Testis (tissue), 2 donors: ENCODE measurements at regions not wholly inside any gene's neighbourhood (a gene's known extent, or its start where the extent isn't known, plus 50 kb on each side); places are given as distances from the start of the nearest gene placed in this dataset.

Experiments
- CTCF ChIP-seq, 3 experiments: fragments of 450-650 bp in 2 of 3; fragments of 200-600 bp in 1 of 3; sonication (generic) in 1 of 3; IDR thresholded peaks; one replicate each; pipeline ENCODE4 v1.5.1; 2016 to 2019; ENCODE audit warnings: antibody characterized with exemption in 3 of 3, mild to moderate bottlenecking in 2 of 3, moderate library complexity in 1 of 3
- POLR2A ChIP-seq: fragments of 450-650 bp; IDR thresholded peaks from one replicate; pipeline ENCODE4 v1.6.1; 2017; ENCODE audit warnings: antibody characterized with exemption, mild to moderate bottlenecking, moderate library complexity

DNA sequence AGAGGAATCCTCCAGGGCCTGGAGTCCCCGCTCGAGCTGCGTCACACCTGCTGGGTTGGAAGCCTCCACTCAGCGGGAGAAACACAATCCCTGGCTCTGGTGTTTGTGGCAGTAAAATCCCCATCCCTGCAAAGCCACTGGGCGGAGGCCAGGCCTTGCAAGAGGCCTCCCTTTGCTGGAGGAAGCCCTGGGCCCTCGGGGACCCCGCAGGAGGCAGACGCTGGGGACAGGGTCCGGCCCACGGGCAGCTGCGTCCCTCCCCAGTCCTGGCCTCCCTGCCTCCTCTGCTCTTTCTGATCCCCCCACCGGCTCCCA is 194.7 kb downstream of the BRD1 start:
- no peak for TF ChIP-seq POLR2A
- TF ChIP-seq CTCF (IDR thresholded peaks at IDR 0.05): no peak
